Adrenal gland (tissue), 9 donors: ENCODE measurements at regions not wholly inside any gene's neighbourhood (a gene's known extent, or its start where the extent isn't known, plus 50 kb on each side); places are given as distances from the start of the nearest gene placed in this dataset.

Source experiments
- DNase-seq, 7 donors: peaks; one replicate each; pipeline ENCODE4 v3.0.0-alpha.2; 2019 to 2020
- H3K27ac ChIP-seq, 5 donors: fragments of 200-600 bp; sonication (generic) in 4 of 5; 1 replicate in 3 of 5; 2 replicates in 2 of 5; pipeline versions ENCODE4 v1.5.1 to v1.8.0; 2016 to 2020; ENCODE audit warnings: mild to moderate bottlenecking in 1 of 5
- H3K27me3 ChIP-seq: fragments of 200-600 bp; 2 replicates; pipeline ENCODE4 v1.8.0; 2021
- H3K36me3 ChIP-seq, 2 donors: fragments of 200-600 bp; replicated peaks in 1 of 2; 1 replicate in 1 of 2; 2 replicates in 1 of 2; pipeline versions ENCODE4 v1.5.1 to v1.8.0; 2018 to 2022
- H3K4me1 ChIP-seq, 2 donors: fragments of 200-600 bp; replicated peaks in 1 of 2; 1 replicate in 1 of 2; 2 replicates in 1 of 2; pipeline versions ENCODE4 v1.5.1 to v1.8.0; 2018 to 2021
- H3K4me3 ChIP-seq, 4 donors: fragments of 200-600 bp; sonication (generic) in 3 of 4; one replicate each; pipeline ENCODE4 v1.5.1; 2016 to 2018
- H3K9me3 ChIP-seq, 3 donors: fragments of 200-600 bp; sonication (generic) in 1 of 3; replicated peaks in 1 of 3; 1 replicate in 2 of 3; 2 replicates in 1 of 3; pipeline versions ENCODE4 v1.5.1 to v1.8.0; 2016 to 2021
- POLR2A ChIP-seq, 2 donors: fragments of 450-650 bp; IDR thresholded peaks; one replicate each; pipeline ENCODE4 v1.6.1; 2017; ENCODE audit warnings: antibody characterized with exemption in 2 of 2, mild to moderate bottlenecking in 2 of 2, moderate library complexity in 1 of 2
- WGBS, 4 donors: extraction: QIAGEN DNeasy Blood & Tissue Kit in 2 of 4; methylation state at CpG; one replicate each; pipeline versions ENCODE4 v1.1.5 to v1.1.7; 2013 to 2017; 5-methylcytosine and 5-hydroxymethylcytosine counted together
- intact Hi-C, 2 donors: fragments of 100-400 bp; cut with DNase I; formaldehyde crosslinking; loops; one replicate each; pipeline versions ENCODE4 v1.14.1 to v1.15.0; 2022 to 2023
- TF ChIP-seq, protein P1 (sequence below), 6 experiments: fragments of 450-650 bp in 4 of 6; fragments of 200-600 bp in 2 of 6; sonication (generic) in 1 of 6; IDR thresholded peaks; 1 replicate in 5 of 6; 2 replicates in 1 of 6; pipeline versions ENCODE4 v1.5.1 to v1.8.0; 2016 to 2021; ENCODE audit warnings: antibody characterized with exemption in 6 of 6, mild to moderate bottlenecking in 2 of 6, moderate library complexity in 1 of 6
- donor health status: healthy with polysubstance abuse.
- donor health status: Bipolar disorder and iron deficiency.
- donor health status: DM: yes; HTN: yes; CAD: no.
- donor health status: DM: no; HTN: no; CAD: no.
- donor health status: DM: no; HTN: no; CAD: no.

DNA sequence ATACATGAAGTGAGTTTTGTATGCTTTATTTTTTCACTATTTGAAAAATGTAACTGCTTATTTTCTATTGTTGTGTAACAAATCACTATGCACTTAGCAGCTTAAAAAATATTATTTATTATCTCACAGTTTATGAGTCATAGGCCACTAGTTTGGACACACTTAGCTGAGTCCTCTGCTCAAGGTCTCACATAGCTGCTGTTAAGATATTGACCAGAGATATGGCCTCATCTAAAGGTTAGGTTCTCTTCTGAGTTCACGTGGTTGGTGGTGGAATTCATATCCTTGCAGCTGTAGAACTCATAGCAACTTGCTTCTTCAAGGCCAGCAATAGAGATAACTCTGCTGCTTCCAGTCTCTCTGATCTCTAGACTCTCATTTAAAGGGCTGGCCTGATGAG, 534.4 kb downstream of the SPRY1 start:
- intact Hi-C loops, result no loop called here
- DNase-seq, result peak in 3 of 7 donors; percentile 10 to 37 (median 30)
- WGBS, 4 donors, result 19 to 50% (median 35%) methylated on average over 1 of the region's 1 CpG
- Histone ChIP-seq H3K4me1 (peaks cover 0 to 9% of the 10 kb centered on the region in 2 donors), H3K36me3 (no peaks in the 10 kb centered on the region), H3K27me3 (no peaks in the 10 kb centered on the region), H3K4me3 (no peak overlapping the region), H3K9me3 (no peaks in the 10 kb centered on the region), H3K27ac (peak overlapping the region in 1 of 5 donors; percentile 39)
- TF ChIP-seq, protein P1, sequence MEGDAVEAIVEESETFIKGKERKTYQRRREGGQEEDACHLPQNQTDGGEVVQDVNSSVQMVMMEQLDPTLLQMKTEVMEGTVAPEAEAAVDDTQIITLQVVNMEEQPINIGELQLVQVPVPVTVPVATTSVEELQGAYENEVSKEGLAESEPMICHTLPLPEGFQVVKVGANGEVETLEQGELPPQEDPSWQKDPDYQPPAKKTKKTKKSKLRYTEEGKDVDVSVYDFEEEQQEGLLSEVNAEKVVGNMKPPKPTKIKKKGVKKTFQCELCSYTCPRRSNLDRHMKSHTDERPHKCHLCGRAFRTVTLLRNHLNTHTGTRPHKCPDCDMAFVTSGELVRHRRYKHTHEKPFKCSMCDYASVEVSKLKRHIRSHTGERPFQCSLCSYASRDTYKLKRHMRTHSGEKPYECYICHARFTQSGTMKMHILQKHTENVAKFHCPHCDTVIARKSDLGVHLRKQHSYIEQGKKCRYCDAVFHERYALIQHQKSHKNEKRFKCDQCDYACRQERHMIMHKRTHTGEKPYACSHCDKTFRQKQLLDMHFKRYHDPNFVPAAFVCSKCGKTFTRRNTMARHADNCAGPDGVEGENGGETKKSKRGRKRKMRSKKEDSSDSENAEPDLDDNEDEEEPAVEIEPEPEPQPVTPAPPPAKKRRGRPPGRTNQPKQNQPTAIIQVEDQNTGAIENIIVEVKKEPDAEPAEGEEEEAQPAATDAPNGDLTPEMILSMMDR (IDR thresholded peaks at IDR 0.05), result no peak
- TF ChIP-seq POLR2A (IDR thresholded peaks at IDR 0.05), result no peak

DNA sequence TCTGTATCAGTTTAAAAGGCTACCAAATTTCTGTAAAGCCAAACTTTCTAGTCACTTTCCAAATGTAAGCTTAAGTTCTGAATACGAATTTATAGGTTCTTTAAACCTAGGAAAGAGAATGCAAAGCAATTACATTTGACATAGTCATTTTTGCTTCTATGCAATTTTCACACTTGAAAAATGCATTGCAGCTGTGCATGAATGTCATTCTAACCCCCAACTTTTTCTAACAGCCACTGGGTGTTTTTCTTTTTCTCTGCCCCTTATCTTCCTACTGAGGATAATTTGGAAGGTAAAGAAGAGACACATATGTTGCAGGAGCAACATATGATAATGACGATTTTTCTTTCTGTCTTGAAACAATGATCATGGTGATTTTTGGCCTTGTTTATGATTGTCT, 537.5 kb downstream of the SPRY1 start:
- no peaks in the 10 kb centered on the region for H3K27me3 ChIP-seq
- no peak overlapping the region for H3K4me3 ChIP-seq
- intact Hi-C loops, result no loop called here
- 90 to 94% (median 92%) methylated on average over 2 of the region's 2 CpGs for WGBS, 4 donors
- H3K36me3 ChIP-seq, result no peaks in the 10 kb centered on the region
- DNase-seq, result no peak
- H3K9me3 ChIP-seq, result no peaks in the 10 kb centered on the region
- peaks cover 0 to 35% of the 10 kb centered on the region in 2 donors for H3K4me1 ChIP-seq
- no peak overlapping the region for H3K27ac ChIP-seq
- TF ChIP-seq POLR2A (IDR thresholded peaks at IDR 0.05), result no peak
- TF ChIP-seq, protein P1 (IDR thresholded peaks at IDR 0.05), result no peak

DNA sequence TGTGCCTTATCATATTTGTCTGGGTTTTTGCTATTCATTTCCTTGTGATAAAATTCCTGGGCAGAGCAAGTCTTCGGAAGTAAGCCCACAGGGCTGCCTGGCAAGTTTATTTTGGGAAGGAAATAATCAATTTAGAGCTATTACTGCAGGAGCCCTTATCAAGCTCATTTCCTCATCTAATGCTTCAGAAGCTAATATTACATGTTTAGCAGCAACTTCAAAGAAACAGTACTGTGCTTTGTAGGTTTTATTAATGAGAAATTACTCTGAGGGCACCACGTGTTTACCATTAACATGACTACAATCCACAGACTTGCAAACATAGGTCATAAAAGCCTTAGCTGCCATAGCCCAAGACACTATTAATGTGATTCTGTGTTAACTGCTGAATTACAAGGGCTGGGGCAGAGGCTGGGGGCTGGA, 540.0 kb downstream of the SPRY1 start:
- H3K4me1 ChIP-seq, result peaks cover 0 to 35% of the 10 kb centered on the region in 2 donors
- peak overlapping the region in 2 of 5 donors; percentile 14 to 29 for H3K27ac ChIP-seq
- no peak overlapping the region for H3K4me3 ChIP-seq
- no peak for DNase-seq
- no peaks in the 10 kb centered on the region for H3K27me3 ChIP-seq
- intact Hi-C loops, result no loop called here
- H3K36me3 ChIP-seq, result no peaks in the 10 kb centered on the region
- 21 to 31% (median 29%) methylated on average over 2 of the region's 2 CpGs for WGBS, 4 donors
- no peaks in the 10 kb centered on the region for H3K9me3 ChIP-seq
- TF ChIP-seq, protein P1 (IDR thresholded peaks at IDR 0.05), result no peak
- no peak for TF ChIP-seq POLR2A (IDR thresholded peaks at IDR 0.05)

DNA sequence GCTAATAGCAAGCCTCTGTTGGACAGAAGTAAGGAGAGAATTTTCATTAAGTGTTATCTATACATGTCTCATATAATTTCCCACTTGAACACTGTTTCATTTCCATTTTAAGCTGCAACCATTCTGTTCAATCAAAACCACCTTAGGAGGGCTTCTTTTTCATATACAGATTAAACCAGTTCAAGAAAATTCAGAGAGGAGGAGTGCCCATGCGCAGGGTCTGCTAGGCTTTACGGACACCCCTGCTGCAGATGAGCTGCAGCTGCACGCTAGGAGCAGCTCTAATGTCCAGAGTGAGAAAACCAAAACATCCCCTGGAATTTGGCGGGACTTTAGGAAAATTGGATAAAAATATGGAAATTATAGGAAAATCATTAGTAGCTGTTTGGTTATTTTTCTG, 541.0 kb downstream of the SPRY1 start:
- H3K9me3 ChIP-seq, result no peaks in the 10 kb centered on the region
- no peak for DNase-seq
- H3K4me3 ChIP-seq, result no peak overlapping the region
- intact Hi-C loops, result no loop called here
- H3K27ac ChIP-seq, result no peak overlapping the region
- no peaks in the 10 kb centered on the region for H3K27me3 ChIP-seq
- TF ChIP-seq, protein P1 (IDR thresholded peaks at IDR 0.05), result no peak
- no peak for TF ChIP-seq POLR2A (IDR thresholded peaks at IDR 0.05)
- peaks cover 0 to 35% of the 10 kb centered on the region in 2 donors for H3K4me1 ChIP-seq
- H3K36me3 ChIP-seq, result no peaks in the 10 kb centered on the region
- 84 to 92% (median 87%) methylated on average over 4 of the region's 4 CpGs for WGBS, 4 donors
